IPS DF 19.7 (cell line): ENCODE measurements at regions not wholly inside any gene's neighbourhood (a gene's known extent, or its start where the extent isn't known, plus 50 kb on each side); places are given as distances from the start of the nearest gene placed in this dataset.

Source experiments
- DNase-seq: peaks from one replicate; pipeline ENCODE4 v3.0.0-alpha.2; 2013; ENCODE audit warnings: low read depth, low spot score

GRCh38 chr14:32254952-32255679, 52.0 kb upstream of the RNU6-8 start:
- DNase-seq: peak; percentile 65

- no peak for DNase-seq
Observed at GRCh38 chr14:32255789-32256188, 52.7 kb upstream of the RNU6-8 start.

- DNase-seq: no peak
Observed at GRCh38 chr14:32256576-32256975, 53.5 kb upstream of the RNU6-8 start.

- DNase-seq: no peak
Observed at GRCh38 chr14:32258336-32258993, 55.4 kb upstream of the RNU6-8 start.

GRCh38 chr14:32259368-32260013, 56.4 kb upstream of the RNU6-8 start:
- DNase-seq: peak; percentile 20

GRCh38 chr14:32263939-32264567, 61.0 kb upstream of the RNU6-8 start:
- DNase-seq: no peak

GRCh38 chr14:32265584-32265983, 62.5 kb upstream of the RNU6-8 start:
- no peak for DNase-seq

GRCh38 chr14:32277998-32278397, 51.1 kb upstream of the AKAP6 start:
- no peak for DNase-seq
